Keratinocyte (primary cell): ENCODE measurements at regions not wholly inside any gene's neighbourhood (a gene's known extent, or its start where the extent isn't known, plus 50 kb on each side); places are given as distances from the start of the nearest gene placed in this dataset.

ENCODE experiments used
- DNase-seq: peaks from one replicate; pipeline ENCODE4 v3.0.0-alpha.2; 2011; ENCODE audit warnings: low read depth, missing footprints, low spot score
- FAIRE-seq: peaks from 2 replicates; lab custom pipeline; 2011; peaks lifted over from hg19 to GRCh38; lab: Jason Lieb, UNC
- H2AFZ ChIP-seq: 2 replicates; pipeline ENCODE4 v1.6.0; 2012; ENCODE audit warnings: low read length, control low read depth, inconsistent platforms; ENCODE audit not compliant: control insufficient read depth
- H3K27ac ChIP-seq: 2 replicates; pipeline ENCODE4 v1.5.1; 2011; ENCODE audit warnings: low read length; ENCODE audit not compliant: control insufficient read depth, insufficient read depth
- H3K27me3 ChIP-seq: 3 replicates; pipeline ENCODE4 v1.6.0; 2011; ENCODE audit warnings: low read length; ENCODE audit not compliant: control insufficient read depth, insufficient read depth; ENCODE audit errors: extremely low read depth
- H3K36me3 ChIP-seq, 2 experiments: 2 replicates in 1 of 2; 3 replicates in 1 of 2; pipeline ENCODE4 v1.5.1; 2011; ENCODE audit warnings: low read length in 2 of 2, mild to moderate bottlenecking in 1 of 2; ENCODE audit not compliant: control insufficient read depth in 2 of 2, insufficient read depth in 2 of 2; ENCODE audit errors: extremely low read depth in 1 of 2
- H3K4me1 ChIP-seq: 3 replicates; pipeline ENCODE4 v1.5.1; 2011; ENCODE audit warnings: low read length; ENCODE audit not compliant: control insufficient read depth, insufficient read depth; ENCODE audit errors: extremely low read depth
- H3K4me2 ChIP-seq: 3 replicates; pipeline ENCODE4 v1.6.0; 2011; ENCODE audit warnings: low read depth, low read length; ENCODE audit not compliant: control insufficient read depth, insufficient read depth; ENCODE audit errors: extremely low read depth
- H3K4me3 ChIP-seq, 3 experiments: fragments of 200-600 bp in 1 of 3; sonication (generic) in 1 of 3; 2 replicates in 2 of 3; 3 replicates in 1 of 3; pipeline ENCODE4 v1.5.1; 2011 to 2016; ENCODE audit warnings: low read length in 3 of 3, mild to moderate bottlenecking in 3 of 3, control low read depth in 2 of 3, inconsistent platforms in 1 of 3, low read depth in 1 of 3, mixed read lengths in 1 of 3, mixed run types in 1 of 3, moderate library complexity in 1 of 3; ENCODE audit not compliant: control insufficient read depth in 2 of 3, insufficient read depth in 2 of 3; ENCODE audit errors: extremely low read depth in 1 of 3
- H3K79me2 ChIP-seq: 2 replicates; pipeline ENCODE4 v1.6.0; 2012; ENCODE audit warnings: low read length; ENCODE audit not compliant: control insufficient read depth, insufficient read depth
- H3K9ac ChIP-seq: 3 replicates; pipeline ENCODE4 v1.6.0; 2011; ENCODE audit warnings: low read length; ENCODE audit not compliant: control insufficient read depth, insufficient read depth; ENCODE audit errors: extremely low read depth
- H3K9me1 ChIP-seq: 3 replicates; pipeline ENCODE4 v1.6.0; 2011; ENCODE audit warnings: low read length; ENCODE audit not compliant: control insufficient read depth, insufficient read depth; ENCODE audit errors: extremely low read depth
- H3K9me3 ChIP-seq: 2 replicates; pipeline ENCODE4 v1.5.1; 2012; ENCODE audit warnings: low read depth, low read length; ENCODE audit not compliant: control insufficient read depth
- H4K20me1 ChIP-seq: 3 replicates; pipeline ENCODE4 v1.6.0; 2011; ENCODE audit warnings: low read length; ENCODE audit not compliant: control insufficient read depth, insufficient read depth; ENCODE audit errors: extremely low read depth
- CTCF ChIP-seq, 3 experiments: IDR thresholded peaks in 1 of 3; conservative IDR thresholded peaks in 1 of 3; optimal IDR thresholded peaks in 1 of 3; 2 replicates in 2 of 3; 3 replicates in 1 of 3; pipeline versions ENCODE3 to v1.5.1; 2011; ENCODE audit warnings: low read length in 3 of 3, mild to moderate bottlenecking in 3 of 3, moderate library complexity in 2 of 3, control low read depth in 1 of 3, inconsistent platforms in 1 of 3; ENCODE audit not compliant: insufficient read depth in 2 of 3; ENCODE audit errors: extremely low read depth in 1 of 3
- EZH2 ChIP-seq: IDR thresholded peaks from one replicate; pipeline ENCODE4 v1.6.1; 2012; ENCODE audit warnings: inconsistent platforms, mild to moderate bottlenecking, low read length, moderate library complexity
- dilution Hi-C: fragments of 300-500 bp; cut with MboI; formaldehyde crosslinking; loops from one replicate; pipeline ENCODE4 v1.7.0; 2020; ENCODE audit warnings: low sequenced_read_pairs; ENCODE audit not compliant: extremely low pct_ligation_motif_present

DNA sequence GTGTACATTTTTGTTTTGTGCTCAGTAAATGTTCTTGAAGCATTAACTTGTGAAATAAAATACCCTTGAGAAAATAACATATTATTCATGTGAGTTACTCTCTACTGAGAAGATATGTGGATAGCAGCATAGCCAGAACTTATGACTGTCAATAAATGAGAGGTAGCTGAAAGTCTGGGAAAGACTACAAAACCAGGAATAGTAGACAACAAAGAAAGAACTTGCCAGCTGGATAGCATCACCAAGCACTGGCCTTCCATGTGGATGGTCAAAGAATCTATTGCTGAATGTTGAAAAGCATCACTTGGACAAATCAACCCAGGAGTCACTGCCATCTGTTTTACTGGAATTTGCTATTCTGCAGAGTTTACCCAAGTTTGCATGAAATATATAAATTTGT is 650.0 kb upstream of the HTR2C start:
- Histone ChIP-seq H3K36me3 (no peaks in the 10 kb centered on the region), H3K79me2 (no peaks in the 10 kb centered on the region), H3K9me3 (no peaks in the 10 kb centered on the region), H3K4me1 (no peaks in the 10 kb centered on the region), H3K27me3 (no peaks in the 10 kb centered on the region), H3K9me1 (no peaks in the 10 kb centered on the region), H3K9ac (no peak overlapping the region), H2AFZ (no peak overlapping the region), H3K27ac (no peak overlapping the region), H3K4me2 (no peak overlapping the region), H3K4me3 (no peak overlapping the region), H4K20me1 (no peaks in the 10 kb centered on the region)
- FAIRE-seq = no peak
- no peak for DNase-seq
- dilution Hi-C loops = no loop called here
- no peak for TF ChIP-seq EZH2
- no peak for TF ChIP-seq CTCF (optimal IDR thresholded peaks at IDR 0.05 in 1 of 3, IDR thresholded peaks at IDR 0.05 in 1 of 3, conservative IDR thresholded peaks at IDR 0.05 in 1 of 3; ENCODE audit: extremely low read depth in 1 of 3, insufficient read depth in 2 of 3, low read length in 3 of 3)

- no peak overlapping the region for H2AFZ ChIP-seq
- H3K4me3 ChIP-seq = no peak overlapping the region
- dilution Hi-C loops = no loop called here
- FAIRE-seq (peak; percentile 23), DNase-seq (peak; percentile 4)
- H3K9me3 ChIP-seq = no peaks in the 10 kb centered on the region
- H4K20me1 ChIP-seq = no peaks in the 10 kb centered on the region
- TF ChIP-seq CTCF (optimal IDR thresholded peaks at IDR 0.05 in 1 of 3, IDR thresholded peaks at IDR 0.05 in 1 of 3, conservative IDR thresholded peaks at IDR 0.05 in 1 of 3; ENCODE audit: extremely low read depth in 1 of 3, insufficient read depth in 2 of 3, low read length in 3 of 3) (peak; percentile 74 to 81 (median 80)), EZH2 (no peak)
- H3K27ac ChIP-seq = no peak overlapping the region
- no peaks in the 10 kb centered on the region for H3K79me2 ChIP-seq
- no peaks in the 10 kb centered on the region for H3K4me1 ChIP-seq
- H3K4me2 ChIP-seq = no peak overlapping the region
- H3K9ac ChIP-seq = no peak overlapping the region
- H3K27me3 ChIP-seq = no peaks in the 10 kb centered on the region
- no peaks in the 10 kb centered on the region for H3K9me1 ChIP-seq
- H3K36me3 ChIP-seq = no peaks in the 10 kb centered on the region
These were observed 654.9 kb upstream of the HTR2C start for GRCh38 chrX:113929004-113929403.
